ENCODE measurements at regions not wholly inside any gene's neighbourhood (a gene's known extent, or its start where the extent isn't known, plus 50 kb on each side); places are given as distances from the start of the nearest gene placed in this dataset.

DNA sequence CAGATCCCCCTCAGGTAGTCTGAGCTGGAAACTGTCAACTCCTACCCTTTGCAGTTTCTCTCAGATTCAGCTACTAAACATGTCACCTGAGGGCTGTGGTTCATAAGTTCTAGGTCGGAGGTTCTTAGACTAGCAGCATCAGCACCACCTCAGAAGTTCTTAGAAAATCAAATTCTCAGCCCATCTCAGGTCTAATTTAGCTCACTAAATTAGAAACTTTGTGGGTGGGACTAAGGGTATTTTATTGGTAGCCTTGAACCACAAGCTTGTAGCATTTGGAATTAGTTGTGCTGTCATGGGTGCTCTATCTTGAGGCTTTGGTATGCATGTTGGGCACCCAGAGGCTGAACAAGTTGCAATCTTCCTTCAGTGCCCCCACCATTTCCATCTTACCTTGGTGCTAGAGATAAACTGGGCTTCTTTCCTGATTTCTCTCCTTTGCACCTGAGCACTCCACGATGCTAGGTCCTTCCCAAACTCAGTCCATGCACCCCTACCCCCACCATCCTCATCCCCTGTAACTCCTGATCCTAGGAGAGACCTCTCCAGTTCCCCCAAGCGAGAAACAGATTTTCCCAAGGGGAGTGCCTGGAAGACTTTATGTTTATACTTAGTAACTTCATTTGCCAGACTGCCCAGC is 54.2 kb downstream of the S1PR1 start:
- Histone ChIP-seq H3K4me3 (ENCODE audit: low read length, poor library complexity, severe bottlenecking) (peak overlapping the region; percentile 44), H3K79me2 (ENCODE audit: insufficient read depth, low read length) (no peaks in the 10 kb centered on the region), H4K20me1 (ENCODE audit: insufficient read depth, low read length, poor library complexity, severe bottlenecking) (no peaks in the 10 kb centered on the region), H3K4me1 (ENCODE audit: insufficient read depth, low read length, poor library complexity, severe bottlenecking) (peaks cover 51% of the 10 kb centered on the region), H3K36me3 (ENCODE audit: insufficient read depth, low read length) (no peaks in the 10 kb centered on the region), H3K9ac (ENCODE audit: low read depth, low read length, poor library complexity, severe bottlenecking) (peak overlapping the region; percentile 56), H3K27me3 (ENCODE audit: insufficient read depth, low read length, poor library complexity, severe bottlenecking) (no peaks in the 10 kb centered on the region), H3K9me2 (replicated peaks; ENCODE audit: low read depth, low read length) (no peaks in the 10 kb centered on the region), H2AFZ (ENCODE audit: low read length) (no peak overlapping the region), H3K4me2 (ENCODE audit: low read depth, low read length, poor library complexity, severe bottlenecking) (peak overlapping the region; percentile 63), H3K9me3 (ENCODE audit: insufficient read depth, low read depth, low read length) (no peaks in the 10 kb centered on the region), H3F3A (ENCODE audit: low read depth) (peaks cover 6% of the 10 kb centered on the region)
- TF ChIP-seq, protein P1, sequence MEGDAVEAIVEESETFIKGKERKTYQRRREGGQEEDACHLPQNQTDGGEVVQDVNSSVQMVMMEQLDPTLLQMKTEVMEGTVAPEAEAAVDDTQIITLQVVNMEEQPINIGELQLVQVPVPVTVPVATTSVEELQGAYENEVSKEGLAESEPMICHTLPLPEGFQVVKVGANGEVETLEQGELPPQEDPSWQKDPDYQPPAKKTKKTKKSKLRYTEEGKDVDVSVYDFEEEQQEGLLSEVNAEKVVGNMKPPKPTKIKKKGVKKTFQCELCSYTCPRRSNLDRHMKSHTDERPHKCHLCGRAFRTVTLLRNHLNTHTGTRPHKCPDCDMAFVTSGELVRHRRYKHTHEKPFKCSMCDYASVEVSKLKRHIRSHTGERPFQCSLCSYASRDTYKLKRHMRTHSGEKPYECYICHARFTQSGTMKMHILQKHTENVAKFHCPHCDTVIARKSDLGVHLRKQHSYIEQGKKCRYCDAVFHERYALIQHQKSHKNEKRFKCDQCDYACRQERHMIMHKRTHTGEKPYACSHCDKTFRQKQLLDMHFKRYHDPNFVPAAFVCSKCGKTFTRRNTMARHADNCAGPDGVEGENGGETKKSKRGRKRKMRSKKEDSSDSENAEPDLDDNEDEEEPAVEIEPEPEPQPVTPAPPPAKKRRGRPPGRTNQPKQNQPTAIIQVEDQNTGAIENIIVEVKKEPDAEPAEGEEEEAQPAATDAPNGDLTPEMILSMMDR (conservative IDR thresholded peaks at IDR 0.05; ENCODE audit: low read length): no peak
- TF ChIP-seq EZH2phosphoT487 (IDR thresholded peaks at IDR 0.05; ENCODE audit: borderline replicate concordance): no peak

DNA sequence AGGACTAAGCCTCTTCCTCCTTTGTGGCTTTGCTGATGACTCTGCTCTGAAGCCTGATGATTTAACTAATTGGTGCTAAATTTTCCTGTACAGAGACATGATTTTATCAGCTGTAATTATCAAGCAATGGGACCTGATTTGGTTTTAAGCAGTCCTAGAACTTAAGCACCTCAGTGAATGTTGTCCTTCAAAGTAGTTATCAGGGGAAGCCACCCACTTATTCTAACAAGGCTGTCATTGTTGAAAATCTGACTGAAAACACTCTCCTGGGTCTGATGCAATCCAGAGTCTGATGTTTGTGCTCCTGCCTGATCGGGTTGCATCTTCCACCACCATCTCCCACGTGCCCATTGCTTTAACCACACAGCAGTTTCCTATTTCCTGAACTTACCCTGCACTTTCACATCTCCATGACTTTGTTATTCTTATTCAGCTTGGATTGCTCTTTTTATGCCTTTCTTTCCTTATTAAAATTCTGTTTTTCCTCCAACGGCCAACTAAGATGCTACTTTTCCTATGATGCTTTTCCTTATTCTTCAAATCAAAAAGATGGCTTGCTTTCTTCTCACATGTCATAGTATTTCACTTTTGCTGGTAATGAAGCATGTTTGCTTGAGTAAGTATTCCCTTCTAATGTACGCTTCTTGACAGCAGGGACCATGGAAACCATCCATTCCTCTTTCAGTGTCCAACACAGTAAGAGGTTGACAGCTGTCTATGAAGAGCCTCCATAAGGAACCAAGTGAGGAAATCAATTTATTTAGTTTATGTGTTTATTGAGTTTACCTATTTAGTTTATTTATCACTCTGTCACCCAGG is 55.0 kb downstream of the S1PR1 start:
- no peak for TF ChIP-seq EZH2phosphoT487 (IDR thresholded peaks at IDR 0.05; ENCODE audit: borderline replicate concordance)
- TF ChIP-seq, protein P1 (conservative IDR thresholded peaks at IDR 0.05; ENCODE audit: low read length): no peak
- Histone ChIP-seq H4K20me1 (ENCODE audit: insufficient read depth, low read length, poor library complexity, severe bottlenecking) (no peaks in the 10 kb centered on the region), H3K9ac (ENCODE audit: low read depth, low read length, poor library complexity, severe bottlenecking) (peak overlapping the region; percentile 56), H3K79me2 (ENCODE audit: insufficient read depth, low read length) (no peaks in the 10 kb centered on the region), H3K4me1 (ENCODE audit: insufficient read depth, low read length, poor library complexity, severe bottlenecking) (peaks cover 51% of the 10 kb centered on the region), H2AFZ (ENCODE audit: low read length) (no peak overlapping the region), H3K36me3 (ENCODE audit: insufficient read depth, low read length) (no peaks in the 10 kb centered on the region), H3K9me2 (replicated peaks; ENCODE audit: low read depth, low read length) (no peaks in the 10 kb centered on the region), H3K27me3 (ENCODE audit: insufficient read depth, low read length, poor library complexity, severe bottlenecking) (no peaks in the 10 kb centered on the region), H3K4me2 (ENCODE audit: low read depth, low read length, poor library complexity, severe bottlenecking) (peak overlapping the region; percentile 63), H3F3A (ENCODE audit: low read depth) (peaks cover 6% of the 10 kb centered on the region), H3K4me3 (ENCODE audit: low read length, poor library complexity, severe bottlenecking) (peak overlapping the region; percentile 44), H3K9me3 (ENCODE audit: insufficient read depth, low read depth, low read length) (no peaks in the 10 kb centered on the region)

DNA sequence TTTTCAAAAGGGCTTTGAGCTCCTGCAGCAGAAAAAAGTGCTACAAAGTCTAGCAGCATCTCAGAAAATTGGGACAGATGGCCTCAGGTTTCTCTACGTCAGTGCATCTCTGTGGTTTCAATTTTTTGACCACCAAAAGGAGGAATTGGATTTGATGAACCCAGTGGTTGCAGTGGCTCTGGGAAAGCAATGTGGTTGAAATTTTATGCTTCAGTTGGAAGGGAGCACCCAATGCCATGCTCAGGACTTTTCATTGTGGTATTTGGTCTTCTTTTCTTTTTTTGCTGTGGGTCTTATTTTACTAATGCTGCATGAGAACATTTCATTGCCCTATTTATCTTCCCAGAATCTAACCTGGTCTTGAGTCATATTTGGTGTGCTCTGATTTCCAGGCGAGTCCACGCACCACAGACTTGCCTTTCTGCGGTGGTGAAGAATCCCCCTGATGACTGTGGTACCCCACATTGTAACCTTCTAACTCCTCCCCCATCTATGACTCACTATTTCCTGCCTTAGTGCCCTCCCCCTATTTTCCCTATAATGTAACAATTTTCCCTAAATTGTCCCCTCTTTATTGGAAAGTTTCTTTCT is 56.7 kb downstream of the S1PR1 start:
- Histone ChIP-seq H3K9me2 (replicated peaks; ENCODE audit: low read depth, low read length) (no peaks in the 10 kb centered on the region), H4K20me1 (ENCODE audit: insufficient read depth, low read length, poor library complexity, severe bottlenecking) (no peaks in the 10 kb centered on the region), H3K9ac (ENCODE audit: low read depth, low read length, poor library complexity, severe bottlenecking) (peak overlapping the region; percentile 7), H3K36me3 (ENCODE audit: insufficient read depth, low read length) (no peaks in the 10 kb centered on the region), H3K4me3 (ENCODE audit: low read length, poor library complexity, severe bottlenecking) (no peak overlapping the region), H3K27me3 (ENCODE audit: insufficient read depth, low read length, poor library complexity, severe bottlenecking) (no peaks in the 10 kb centered on the region), H3K4me2 (ENCODE audit: low read depth, low read length, poor library complexity, severe bottlenecking) (peak overlapping the region; percentile 39), H3K79me2 (ENCODE audit: insufficient read depth, low read length) (no peaks in the 10 kb centered on the region), H3F3A (ENCODE audit: low read depth) (peaks cover 6% of the 10 kb centered on the region), H3K4me1 (ENCODE audit: insufficient read depth, low read length, poor library complexity, severe bottlenecking) (peaks cover 68% of the 10 kb centered on the region), H2AFZ (ENCODE audit: low read length) (no peak overlapping the region), H3K9me3 (ENCODE audit: insufficient read depth, low read depth, low read length) (no peaks in the 10 kb centered on the region)
- no peak for TF ChIP-seq EZH2phosphoT487 (IDR thresholded peaks at IDR 0.05; ENCODE audit: borderline replicate concordance)
- TF ChIP-seq, protein P1 (conservative IDR thresholded peaks at IDR 0.05; ENCODE audit: low read length): no peak

All from Loucy (cell line).